Gastroesophageal sphincter (tissue), 3 donors: ENCODE measurements at regions not wholly inside any gene's neighbourhood (a gene's known extent, or its start where the extent isn't known, plus 50 kb on each side); places are given as distances from the start of the nearest gene placed in this dataset.

Experiments
- CTCF ChIP-seq, 4 experiments: fragments of 200-600 bp in 2 of 4; fragments of 450-650 bp in 2 of 4; sonication (generic) in 1 of 4; IDR thresholded peaks; one replicate each; pipeline ENCODE4 v1.5.1; 2017 to 2019; ENCODE audit warnings: antibody characterized with exemption in 4 of 4, mild to moderate bottlenecking in 2 of 4, moderate library complexity in 2 of 4
- POLR2A ChIP-seq, 2 donors: fragments of 450-650 bp; IDR thresholded peaks; one replicate each; pipeline ENCODE4 v1.6.1; 2017; ENCODE audit warnings: antibody characterized with exemption in 2 of 2, mild to moderate bottlenecking in 2 of 2, moderate library complexity in 1 of 2
- POLR2AphosphoS5 ChIP-seq: sonication (generic); formaldehyde crosslinking; IDR thresholded peaks from one replicate; pipeline ENCODE4 v1.6.1; 2017; ENCODE audit warnings: antibody characterized with exemption

- TF ChIP-seq CTCF (IDR thresholded peaks at IDR 0.05), result no peak
- no peak for TF ChIP-seq POLR2A (IDR thresholded peaks at IDR 0.05)
- no peak for TF ChIP-seq POLR2AphosphoS5
These were observed 283.2 kb upstream of the LMCD1 start for GRCh38 chr3:8218353-8218940.
